ENCODE measurements at regions not wholly inside any gene's neighbourhood (a gene's known extent, or its start where the extent isn't known, plus 50 kb on each side); places are given as distances from the start of the nearest gene placed in this dataset.

DNA sequence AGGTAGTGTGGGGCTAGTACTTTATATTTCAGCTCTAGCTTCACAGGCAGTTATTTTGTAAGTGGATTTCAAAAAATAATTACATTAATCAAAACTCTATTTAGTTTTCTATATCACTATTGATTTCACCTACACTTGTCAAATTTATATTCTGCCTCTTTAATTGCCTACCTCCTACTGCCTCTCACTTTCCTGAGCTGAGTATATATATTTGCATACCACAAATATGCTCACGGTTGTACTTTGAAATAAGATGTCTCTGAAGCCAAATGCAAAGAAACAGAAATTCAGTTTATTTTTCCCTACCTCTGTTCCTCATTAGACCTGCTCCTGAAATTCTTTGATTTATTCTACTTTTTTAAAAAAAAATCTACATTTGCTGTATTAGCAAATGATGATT, 309.3 kb upstream of the TGFBR2 start:
- TF ChIP-seq EZH2 (IDR thresholded peaks at IDR 0.05; ENCODE audit: borderline replicate concordance): no peak
- TF ChIP-seq EZH2phosphoT487 (IDR thresholded peaks at IDR 0.05; ENCODE audit: low read depth, severe bottlenecking, unreplicated experiment): no peak
- no peak for TF ChIP-seq CTCF (IDR thresholded peaks at IDR 0.05; ENCODE audit: poor library complexity)
- 68% methylated on average over 1 of the region's 1 CpG for WGBS (ENCODE audit: low lambda C conversion rate, missing lambda C conversion rate)
- H3K4me1 ChIP-seq (ENCODE audit: insufficient read depth): no peaks in the 10 kb centered on the region
- no peaks in the 10 kb centered on the region for H4K20me1 ChIP-seq (ENCODE audit: insufficient read depth, poor library complexity, severe bottlenecking)
- H3K27me3 ChIP-seq: no peaks in the 10 kb centered on the region
- H3K79me2 ChIP-seq: no peaks in the 10 kb centered on the region
- H3K36me3 ChIP-seq (replicated peaks; ENCODE audit: insufficient read depth, low read depth): no peaks in the 10 kb centered on the region
- H3K4me2 ChIP-seq: no peak overlapping the region
- DNase-seq (ENCODE audit: low spot score): no peak
- H3K9me2 ChIP-seq (replicated peaks; ENCODE audit: insufficient read depth): no peaks in the 10 kb centered on the region
- H2AFZ ChIP-seq: no peak overlapping the region
- no peaks in the 10 kb centered on the region for H3K9me3 ChIP-seq (ENCODE audit: low read depth)
- no peak overlapping the region for H3K4me3 ChIP-seq
- no peak overlapping the region for H3K27ac ChIP-seq

GRCh38 chr3:30299674-30300385, 306.6 kb upstream of the TGFBR2 start:
- H4K20me1 ChIP-seq (ENCODE audit: insufficient read depth, poor library complexity, severe bottlenecking): no peaks in the 10 kb centered on the region
- DNase-seq (ENCODE audit: low spot score): no peak
- no peak overlapping the region for H2AFZ ChIP-seq
- WGBS (ENCODE audit: low lambda C conversion rate, missing lambda C conversion rate): 72% methylated on average over 3 of the region's 3 CpGs
- no peaks in the 10 kb centered on the region for H3K9me2 ChIP-seq (replicated peaks; ENCODE audit: insufficient read depth)
- H3K9me3 ChIP-seq (ENCODE audit: low read depth): no peaks in the 10 kb centered on the region
- TF ChIP-seq EZH2phosphoT487 (IDR thresholded peaks at IDR 0.05; ENCODE audit: low read depth, severe bottlenecking, unreplicated experiment) (no peak), EZH2 (IDR thresholded peaks at IDR 0.05; ENCODE audit: borderline replicate concordance) (no peak), CTCF (IDR thresholded peaks at IDR 0.05; ENCODE audit: poor library complexity) (no peak)
- H3K36me3 ChIP-seq (replicated peaks; ENCODE audit: insufficient read depth, low read depth): no peaks in the 10 kb centered on the region
- H3K4me1 ChIP-seq (ENCODE audit: insufficient read depth): no peaks in the 10 kb centered on the region
- H3K27me3 ChIP-seq: no peaks in the 10 kb centered on the region
- H3K27ac ChIP-seq: no peak overlapping the region
- no peak overlapping the region for H3K4me2 ChIP-seq
- H3K79me2 ChIP-seq: no peaks in the 10 kb centered on the region
- no peak overlapping the region for H3K4me3 ChIP-seq

DNA sequence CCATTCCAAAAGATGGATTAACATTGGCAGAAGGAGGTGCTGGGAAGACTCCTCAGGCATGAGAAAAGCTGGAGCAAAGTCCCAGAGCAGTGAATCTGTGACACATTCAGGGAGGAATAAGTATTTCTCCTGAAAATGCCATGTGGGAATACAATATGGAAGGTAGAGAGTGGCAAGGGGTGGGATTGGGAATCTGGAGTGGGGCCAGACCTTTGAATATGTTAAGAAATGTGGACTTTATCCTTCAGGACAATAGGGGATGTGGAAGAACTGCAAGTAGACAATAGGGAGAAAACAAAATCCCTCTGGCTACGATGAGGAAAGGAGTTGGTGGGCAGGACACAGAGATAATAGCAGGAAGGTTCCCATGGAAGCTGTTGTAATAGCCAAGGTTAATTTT, 305.6 kb upstream of the TGFBR2 start:
- H3K79me2 ChIP-seq: no peaks in the 10 kb centered on the region
- TF ChIP-seq CTCF (IDR thresholded peaks at IDR 0.05; ENCODE audit: poor library complexity) (no peak), EZH2 (IDR thresholded peaks at IDR 0.05; ENCODE audit: borderline replicate concordance) (no peak), EZH2phosphoT487 (IDR thresholded peaks at IDR 0.05; ENCODE audit: low read depth, severe bottlenecking, unreplicated experiment) (no peak)
- H3K4me1 ChIP-seq (ENCODE audit: insufficient read depth): no peaks in the 10 kb centered on the region
- no peaks in the 10 kb centered on the region for H3K9me2 ChIP-seq (replicated peaks; ENCODE audit: insufficient read depth)
- no peaks in the 10 kb centered on the region for H4K20me1 ChIP-seq (ENCODE audit: insufficient read depth, poor library complexity, severe bottlenecking)
- no peak for DNase-seq (ENCODE audit: low spot score)
- 63% methylated on average over 1 of the region's 1 CpG for WGBS (ENCODE audit: low lambda C conversion rate, missing lambda C conversion rate)
- H3K4me3 ChIP-seq: no peak overlapping the region
- H2AFZ ChIP-seq: no peak overlapping the region
- H3K9me3 ChIP-seq (ENCODE audit: low read depth): no peaks in the 10 kb centered on the region
- no peak overlapping the region for H3K4me2 ChIP-seq
- H3K27ac ChIP-seq: no peak overlapping the region
- no peaks in the 10 kb centered on the region for H3K36me3 ChIP-seq (replicated peaks; ENCODE audit: insufficient read depth, low read depth)
- H3K27me3 ChIP-seq: no peaks in the 10 kb centered on the region

All from hepatocyte (in vitro differentiated cells).